NCI-H748 (cell line): ENCODE measurements at regions not wholly inside any gene's neighbourhood (a gene's known extent, or its start where the extent isn't known, plus 50 kb on each side); places are given as distances from the start of the nearest gene placed in this dataset.
"Not testable (repeated sequence)": the region's sequence is repeated elsewhere in the genome, so short reads cannot be mapped to it uniquely, and the experiment has no call there.

Experiments
- DNase-seq: peaks from one replicate; lab custom pipeline; 2025; ENCODE audit not compliant: unreplicated experiment; lab: John Stamatoyannopoulos, UW

GRCh38 chr18:1104181-1104881 is 199.7 kb downstream of the ADCYAP1 start:
- no peak for DNase-seq

GRCh38 chr18:1124495-1124894 is 219.8 kb downstream of the ADCYAP1 start:
- DNase-seq: no peak

DNA sequence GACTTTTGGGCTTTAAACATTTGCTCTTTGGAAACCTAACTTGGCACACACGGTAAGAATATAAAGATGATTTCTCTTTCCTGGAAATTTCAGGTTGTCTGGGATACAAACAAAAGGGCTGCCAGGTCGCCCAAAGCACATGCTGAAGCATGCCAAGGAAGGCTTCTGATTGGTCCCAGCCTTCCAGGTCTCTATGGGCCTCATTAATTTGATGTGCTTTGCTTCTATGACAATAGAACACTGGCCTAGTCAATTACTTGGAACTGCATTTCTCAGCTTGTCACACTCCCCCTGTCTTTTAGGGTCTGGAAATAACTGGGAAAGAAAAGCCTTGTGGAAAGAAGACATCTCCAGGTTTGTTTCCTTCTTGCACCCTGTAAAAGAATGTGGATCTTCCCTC is 228.9 kb downstream of the ADCYAP1 start:
- DNase-seq: peak; percentile 42

- DNase-seq: no peak
Observed at GRCh38 chr18:1147730-1148129, 243.1 kb downstream of the ADCYAP1 start.

GRCh38 chr18:1149709-1150108 is 245.0 kb downstream of the ADCYAP1 start:
- no peak for DNase-seq

- no peak for DNase-seq
Observed at GRCh38 chr18:1150344-1150743, 245.7 kb downstream of the ADCYAP1 start.

DNA sequence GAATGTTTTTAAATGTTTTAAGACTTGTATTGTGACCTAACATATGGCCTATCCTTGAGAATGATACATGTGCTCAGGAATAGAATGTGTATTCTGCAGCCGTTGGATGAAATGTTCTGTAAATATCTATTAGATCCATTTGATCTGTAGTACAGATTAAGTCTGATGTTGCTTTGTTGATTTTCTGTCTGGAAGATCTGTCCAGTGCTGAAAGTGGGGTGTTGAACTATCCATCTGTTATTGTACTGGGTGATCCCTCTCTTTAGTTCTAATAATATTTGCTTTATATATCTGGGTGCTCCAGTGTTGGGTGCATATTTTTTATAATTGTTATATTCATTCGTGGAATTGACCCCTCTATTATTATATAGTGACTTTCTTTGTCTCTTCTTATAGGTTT is 248.3 kb downstream of the ADCYAP1 start:
- DNase-seq: not testable (repeated sequence)

DNA sequence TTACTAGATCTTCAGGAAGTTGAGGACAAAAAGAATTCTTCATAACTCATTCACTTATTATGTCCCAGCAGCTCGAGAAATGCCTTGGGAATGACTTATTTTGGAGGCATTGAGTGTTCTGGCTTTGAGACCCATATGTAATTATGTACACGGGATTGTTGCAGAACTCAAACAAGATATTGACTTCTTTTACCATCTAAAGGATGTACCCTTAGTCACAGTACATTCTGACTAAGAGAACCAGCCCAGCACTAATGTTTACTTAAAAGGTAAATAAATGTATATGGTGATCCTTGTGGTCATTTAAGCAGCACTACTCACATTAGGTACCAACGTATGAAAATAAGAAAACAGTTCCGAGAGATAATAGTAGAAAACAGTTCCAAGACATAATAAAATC is 268.9 kb downstream of the ADCYAP1 start:
- no peak for DNase-seq

DNA sequence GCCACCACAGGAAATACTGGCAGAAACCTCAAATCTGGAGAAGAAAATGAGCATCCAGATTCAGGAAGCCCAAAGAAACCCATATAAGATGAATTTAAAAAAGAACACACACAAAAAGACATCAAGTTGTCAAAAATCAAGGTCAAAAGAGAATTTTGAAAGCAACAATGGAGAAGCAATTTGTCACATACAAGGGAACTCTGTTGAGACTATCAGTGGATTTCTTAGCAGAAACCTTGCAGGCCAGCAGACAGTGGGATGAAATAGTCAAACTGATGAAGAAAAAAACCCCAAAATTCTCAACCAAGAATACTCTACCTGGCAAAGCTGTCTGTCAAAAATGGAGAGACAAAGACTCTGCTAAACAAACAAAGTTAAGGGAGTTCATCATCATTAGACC is 272.6 kb downstream of the ADCYAP1 start:
- DNase-seq: no peak

DNA sequence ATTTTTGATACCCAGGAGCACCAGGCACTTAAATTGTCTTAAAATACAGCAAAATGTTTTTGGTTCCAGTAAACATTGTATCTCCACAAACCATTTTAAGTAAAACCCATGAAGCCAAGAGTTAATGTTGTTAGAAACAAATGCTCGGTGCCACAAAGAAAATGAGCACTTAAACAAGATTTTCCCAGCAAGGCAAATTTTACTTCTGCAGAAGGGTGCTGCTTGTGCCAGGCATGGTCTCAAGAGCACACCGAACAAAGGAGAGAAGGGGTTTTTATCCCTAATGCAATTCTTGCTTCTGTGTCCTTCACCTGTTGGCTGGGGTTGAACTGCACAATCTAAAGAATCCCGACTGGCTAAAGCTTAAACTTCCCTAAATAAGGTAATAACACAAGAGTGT is 286.7 kb downstream of the ADCYAP1 start:
- no peak for DNase-seq

DNA sequence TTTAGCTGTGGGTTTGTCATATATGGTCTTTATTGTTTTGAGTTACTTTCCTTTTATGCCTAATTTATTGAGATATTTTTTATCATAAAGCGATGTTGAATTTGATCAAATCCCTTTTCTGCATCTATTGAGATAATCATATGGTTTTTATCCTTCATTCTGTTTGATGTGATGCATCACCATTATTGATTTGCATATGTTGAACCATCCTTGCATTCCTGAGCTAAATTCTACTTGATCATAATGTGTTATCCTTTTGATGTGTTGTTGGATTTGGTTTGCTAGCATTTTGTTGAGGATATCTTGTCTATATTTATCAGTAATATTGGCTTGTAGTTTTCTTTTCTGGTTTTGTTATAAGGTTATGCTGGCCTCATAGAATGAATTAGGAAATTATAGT is 308.5 kb downstream of the ADCYAP1 start:
- no peak for DNase-seq

- no peak for DNase-seq
Observed at GRCh38 chr18:1222880-1223279, 318.2 kb downstream of the ADCYAP1 start.

GRCh38 chr18:1227025-1227424 is 322.4 kb downstream of the ADCYAP1 start:
- no peak for DNase-seq

- no peak for DNase-seq
Observed at GRCh38 chr18:1229634-1230033, 325.0 kb downstream of the ADCYAP1 start.

DNA sequence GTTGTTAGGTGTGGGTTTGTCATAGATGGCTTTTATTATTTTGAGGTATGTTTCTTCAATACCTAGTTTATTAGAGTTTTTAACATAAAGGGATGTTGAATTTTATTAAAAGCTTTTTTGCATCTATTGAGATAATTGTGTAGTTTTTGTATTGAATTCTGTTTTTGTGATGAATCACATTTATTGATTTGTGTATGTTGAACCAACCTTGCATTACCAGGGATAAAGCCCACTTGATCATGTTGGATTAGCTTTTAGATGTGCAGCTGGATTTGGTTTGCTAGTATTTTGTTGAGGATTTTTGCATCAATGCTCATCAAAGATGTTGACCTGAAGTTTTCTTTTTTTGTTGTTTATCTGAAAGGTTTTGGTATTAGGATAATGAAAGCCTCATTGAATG is 328.2 kb downstream of the ADCYAP1 start:
- DNase-seq: no peak

- DNase-seq: no peak
Observed at GRCh38 chr18:1240701-1241100, 336.0 kb downstream of the ADCYAP1 start.

DNA sequence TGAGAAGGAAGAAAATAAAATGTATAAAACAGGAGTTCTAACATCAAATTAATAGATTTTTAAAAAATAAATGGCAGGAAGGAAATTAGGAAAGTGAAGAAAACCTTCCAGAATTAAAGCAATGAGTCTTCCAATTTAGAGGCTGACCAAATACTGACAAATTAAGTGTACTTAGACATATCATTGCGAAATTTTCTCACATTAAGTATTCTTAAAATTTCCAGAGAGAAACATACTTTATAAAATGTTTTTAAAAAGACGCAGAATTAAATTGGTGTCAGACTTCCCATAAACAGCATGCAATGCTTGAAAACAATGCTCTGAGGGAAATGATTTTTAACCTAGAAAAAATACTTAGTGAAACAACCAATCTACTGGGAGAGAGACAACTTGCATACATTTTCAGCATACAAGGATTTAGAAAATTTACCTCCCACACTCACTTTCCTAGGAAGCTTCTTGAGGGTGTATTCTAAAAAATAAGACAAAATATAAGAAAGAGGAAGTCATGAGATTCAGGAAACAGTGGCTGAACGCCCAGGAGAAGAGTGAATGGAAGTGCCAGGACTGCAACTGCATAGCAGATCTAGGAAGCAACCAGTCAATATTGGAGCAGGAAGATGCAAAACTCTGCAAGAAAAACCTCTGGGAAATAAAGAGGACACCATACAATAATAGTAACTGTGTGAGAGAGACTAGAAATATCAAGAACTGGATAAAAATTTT is 339.9 kb downstream of the ADCYAP1 start:
- DNase-seq: no peak

DNA sequence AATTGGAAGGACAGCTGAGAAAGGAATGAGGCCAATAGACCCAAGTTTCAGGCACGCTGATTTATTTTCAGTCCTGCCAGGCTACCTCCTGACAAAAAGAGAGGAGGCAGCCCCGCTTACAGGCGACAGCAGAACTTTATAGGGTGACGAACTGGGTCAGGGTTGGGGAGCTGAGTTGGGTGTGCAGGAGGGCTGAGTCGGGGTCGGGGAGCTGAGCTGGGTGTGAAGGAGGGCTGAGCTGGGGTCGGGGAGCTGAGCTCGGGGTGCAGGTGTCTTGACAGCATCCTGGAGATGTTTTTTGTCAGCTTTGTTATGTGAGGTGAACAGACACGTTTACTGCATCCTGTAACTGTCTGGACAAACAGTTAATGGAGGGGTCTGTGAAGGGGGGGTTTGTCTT is 342.2 kb downstream of the ADCYAP1 start:
- DNase-seq: no peak

- no peak for DNase-seq
Observed at GRCh38 chr18:1252534-1252933, 347.9 kb downstream of the ADCYAP1 start.

GRCh38 chr18:1252936-1253335 is 348.3 kb downstream of the ADCYAP1 start:
- DNase-seq: no peak

GRCh38 chr18:1253827-1254226 is 349.2 kb downstream of the ADCYAP1 start:
- DNase-seq: peak; percentile 19

GRCh38 chr18:1261054-1261453 is 356.4 kb downstream of the ADCYAP1 start:
- DNase-seq: no peak

GRCh38 chr18:1267021-1267420 is 362.4 kb downstream of the ADCYAP1 start:
- no peak for DNase-seq
